ENCODE measurements at regions not wholly inside any gene's neighbourhood (a gene's known extent, or its start where the extent isn't known, plus 50 kb on each side); places are given as distances from the start of the nearest gene placed in this dataset.
"Not testable (repeated sequence)": the region's sequence is repeated elsewhere in the genome, so short reads cannot be mapped to it uniquely, and the experiment has no call there.

- H4K20me1 ChIP-seq (ENCODE audit: control insufficient read depth, insufficient read depth, low read depth, low read length), result no peaks in the 10 kb centered on the region
These were observed 793.4 kb downstream of the TENT5A start for GRCh38 chr6:80959034-80959433.

GRCh38 chr6:80956898-80957297 lies 795.6 kb downstream of the TENT5A start:
- no peak overlapping the region for H3K4me3 ChIP-seq (ENCODE audit: low read length)
- no peaks in the 10 kb centered on the region for H3K27me3 ChIP-seq (ENCODE audit: control insufficient read depth, low read length)
- H3K27ac ChIP-seq (ENCODE audit: low read depth, low read length), result no peak overlapping the region
- no peak for TF ChIP-seq CTCF (IDR thresholded peaks at IDR 0.05; ENCODE audit: low read depth, low read length, poor library complexity, severe bottlenecking)
- no peak for TF ChIP-seq EZH2phosphoT487 (IDR thresholded peaks at IDR 0.05; ENCODE audit: borderline replicate concordance, low read length)
- H3K9me3 ChIP-seq (ENCODE audit: control insufficient read depth, insufficient read depth, low read length), result no peaks in the 10 kb centered on the region
- no peaks in the 10 kb centered on the region for H3K9me2 ChIP-seq (replicated peaks; ENCODE audit: control insufficient read depth, low read length)
- no peaks in the 10 kb centered on the region for H3K4me1 ChIP-seq (ENCODE audit: control insufficient read depth, low read length)
- no peaks in the 10 kb centered on the region for H3F3A ChIP-seq (ENCODE audit: control insufficient read depth, insufficient read depth)
- H3K79me2 ChIP-seq (ENCODE audit: control insufficient read depth, low read length), result no peaks in the 10 kb centered on the region
- no peaks in the 10 kb centered on the region for H4K20me1 ChIP-seq (ENCODE audit: control insufficient read depth, insufficient read depth, low read depth, low read length)
- no peak overlapping the region for H3K4me2 ChIP-seq (ENCODE audit: low read length)
- no peaks in the 10 kb centered on the region for H3K36me3 ChIP-seq (ENCODE audit: control insufficient read depth, low read length)

More at GRCh38 chr6:80959034-80959433, 793.4 kb downstream of the TENT5A start:
- Histone ChIP-seq H3F3A (ENCODE audit: control insufficient read depth, insufficient read depth) (no peaks in the 10 kb centered on the region), H3K9me3 (ENCODE audit: control insufficient read depth, insufficient read depth, low read length) (no peaks in the 10 kb centered on the region), H3K4me1 (ENCODE audit: control insufficient read depth, low read length) (no peaks in the 10 kb centered on the region), H3K36me3 (ENCODE audit: control insufficient read depth, low read length) (no peaks in the 10 kb centered on the region), H3K27me3 (ENCODE audit: control insufficient read depth, low read length) (no peaks in the 10 kb centered on the region), H3K4me2 (ENCODE audit: low read length) (no peak overlapping the region), H3K79me2 (ENCODE audit: control insufficient read depth, low read length) (no peaks in the 10 kb centered on the region), H3K27ac (ENCODE audit: low read depth, low read length) (no peak overlapping the region), H3K9me2 (replicated peaks; ENCODE audit: control insufficient read depth, low read length) (no peaks in the 10 kb centered on the region), H3K4me3 (ENCODE audit: low read length) (no peak overlapping the region)
- TF ChIP-seq EZH2phosphoT487 (IDR thresholded peaks at IDR 0.05; ENCODE audit: borderline replicate concordance, low read length), result no peak
- TF ChIP-seq CTCF (IDR thresholded peaks at IDR 0.05; ENCODE audit: low read depth, low read length, poor library complexity, severe bottlenecking), result no peak

GRCh38 chr6:80952479-80952878 lies 800.0 kb downstream of the TENT5A start:
- H3K9me2 ChIP-seq (replicated peaks; ENCODE audit: control insufficient read depth, low read length); H3K4me1 ChIP-seq (ENCODE audit: control insufficient read depth, low read length); H3K27me3 ChIP-seq (ENCODE audit: control insufficient read depth, low read length); H4K20me1 ChIP-seq (ENCODE audit: control insufficient read depth, insufficient read depth, low read depth, low read length); H3K79me2 ChIP-seq (ENCODE audit: control insufficient read depth, low read length); H3F3A ChIP-seq (ENCODE audit: control insufficient read depth, insufficient read depth); H3K4me2 ChIP-seq (ENCODE audit: low read length); H3K4me3 ChIP-seq (ENCODE audit: low read length); H3K27ac ChIP-seq (ENCODE audit: low read depth, low read length); H3K36me3 ChIP-seq (ENCODE audit: control insufficient read depth, low read length); H3K9me3 ChIP-seq (ENCODE audit: control insufficient read depth, insufficient read depth, low read length): not testable (repeated sequence)

GRCh38 chr6:80946402-80946801 lies 806.1 kb downstream of the TENT5A start:
- Histone ChIP-seq H3K27me3 (ENCODE audit: control insufficient read depth, low read length) (no peaks in the 10 kb centered on the region), H3K9me2 (replicated peaks; ENCODE audit: control insufficient read depth, low read length) (no peaks in the 10 kb centered on the region), H3K9me3 (ENCODE audit: control insufficient read depth, insufficient read depth, low read length) (no peaks in the 10 kb centered on the region), H3K4me3 (ENCODE audit: low read length) (no peak overlapping the region), H3K27ac (ENCODE audit: low read depth, low read length) (no peak overlapping the region), H4K20me1 (ENCODE audit: control insufficient read depth, insufficient read depth, low read depth, low read length) (no peaks in the 10 kb centered on the region), H3K4me1 (ENCODE audit: control insufficient read depth, low read length) (no peaks in the 10 kb centered on the region), H3F3A (ENCODE audit: control insufficient read depth, insufficient read depth) (no peaks in the 10 kb centered on the region), H3K36me3 (ENCODE audit: control insufficient read depth, low read length) (no peaks in the 10 kb centered on the region), H3K4me2 (ENCODE audit: low read length) (no peak overlapping the region), H3K79me2 (ENCODE audit: control insufficient read depth, low read length) (no peaks in the 10 kb centered on the region)
- TF ChIP-seq EZH2phosphoT487 (IDR thresholded peaks at IDR 0.05; ENCODE audit: borderline replicate concordance, low read length) (no peak), CTCF (IDR thresholded peaks at IDR 0.05; ENCODE audit: low read depth, low read length, poor library complexity, severe bottlenecking) (no peak)

All from DOHH2 (cell line).